H1 (cell line): ENCODE measurements at regions not wholly inside any gene's neighbourhood (a gene's known extent, or its start where the extent isn't known, plus 50 kb on each side); places are given as distances from the start of the nearest gene placed in this dataset.

Source experiments
- CTCF ChIA-PET: fragments of 300-600 bp; sonication (Branson Sonifier 250); formaldehyde crosslinking; loops from one replicate; lab custom pipeline; 2021; ENCODE audit not compliant: partially characterized antibody; lab: Charles Lee
- POLR2A ChIA-PET: fragments of 300-600 bp; sonication (Branson Sonifier 250); formaldehyde crosslinking; loops from one replicate; lab custom pipeline; 2021; ENCODE audit warnings: inconsistent platforms; ENCODE audit not compliant: partially characterized antibody; lab: Charles Lee
- DNase-seq, 2 experiments: peaks; one replicate each; pipeline versions ENCODE4 v3.0.0 to v3.0.0-alpha.2; 2010 to 2022; ENCODE audit warnings: low spot score in 2 of 2, low read depth in 1 of 2, mixed read lengths in 1 of 2
- FAIRE-seq: peaks from 2 replicates; lab custom pipeline; 2011; peaks lifted over from hg19 to GRCh38; lab: Jason Lieb, UNC
- H2AFZ ChIP-seq: 2 replicates; pipeline ENCODE4 v1.8.1; 2012; ENCODE audit warnings: low read length, inconsistent platforms
- H2AK5ac ChIP-seq: 2 replicates; pipeline ENCODE4 v1.6.1; 2013; ENCODE audit warnings: low read depth, low read length
- H2BK120ac ChIP-seq: replicated peaks from 2 replicates; pipeline ENCODE3; 2013; ENCODE audit warnings: low read depth, low read length, inconsistent platforms
- H2BK12ac ChIP-seq: 2 replicates; pipeline ENCODE4 v1.6.1; 2013; ENCODE audit warnings: low read depth, low read length
- H2BK15ac ChIP-seq: 2 replicates; pipeline ENCODE4 v1.6.1; 2013; ENCODE audit warnings: low read length
- H2BK20ac ChIP-seq: 2 replicates; pipeline ENCODE4 v1.6.1; 2013; ENCODE audit warnings: low read length
- H2BK5ac ChIP-seq: 2 replicates; pipeline ENCODE4 v1.6.1; 2013; ENCODE audit warnings: low read depth, low read length
- H3K14ac ChIP-seq: 2 replicates; pipeline ENCODE4 v1.6.1; 2013; ENCODE audit warnings: inconsistent platforms; ENCODE audit not compliant: insufficient read length
- H3K18ac ChIP-seq: 2 replicates; pipeline ENCODE4 v1.6.1; 2013; ENCODE audit warnings: low read length; ENCODE audit errors: extremely low read depth
- H3K23ac ChIP-seq: 2 replicates; pipeline ENCODE4 v1.6.1; 2013; ENCODE audit warnings: inconsistent platforms; ENCODE audit not compliant: insufficient read length
- H3K23me2 ChIP-seq: 2 replicates; pipeline ENCODE4 v1.6.1; 2013; ENCODE audit warnings: low read depth, low read length
- H3K27ac ChIP-seq: 2 replicates; pipeline ENCODE4 v1.6.1; 2011; ENCODE audit warnings: low read depth, low read length, inconsistent platforms
- H3K27me3 ChIP-seq, 4 experiments: replicated peaks in 1 of 4; 1 replicate in 1 of 4; 2 replicates in 3 of 4; pipeline versions ENCODE4 v1.6.1 to v1.8.1; 2011 to 2013; ENCODE audit warnings: low read length in 3 of 4, mild to moderate bottlenecking in 3 of 4, inconsistent platforms in 2 of 4, mixed read lengths in 2 of 4, moderate library complexity in 1 of 4; ENCODE audit not compliant: control insufficient read depth in 3 of 4, insufficient read depth in 3 of 4; ENCODE audit errors: extremely low read depth in 1 of 4
- H3K36me3 ChIP-seq, 4 experiments: 2 replicates each; pipeline versions ENCODE4 v1.6.1 to v1.8.1; 2011 to 2013; ENCODE audit warnings: mild to moderate bottlenecking in 4 of 4, low read length in 3 of 4, moderate library complexity in 2 of 4, control low read depth in 1 of 4, inconsistent platforms in 1 of 4; ENCODE audit not compliant: insufficient read depth in 4 of 4, control insufficient read depth in 2 of 4
- H3K4ac ChIP-seq: replicated peaks from 2 replicates; pipeline ENCODE3; 2013; ENCODE audit warnings: low read length, low read depth, mixed read lengths, inconsistent platforms; ENCODE audit not compliant: insufficient read length
- H3K4me1 ChIP-seq, 4 experiments: replicated peaks in 1 of 4; 1 replicate in 1 of 4; 2 replicates in 3 of 4; pipeline versions ENCODE4 v1.6.1 to v1.8.1; 2011 to 2013; ENCODE audit warnings: low read length in 3 of 4, inconsistent platforms in 2 of 4, mixed read lengths in 1 of 4; ENCODE audit not compliant: insufficient read depth in 4 of 4, control insufficient read depth in 3 of 4
- H3K4me2 ChIP-seq, 2 experiments: 2 replicates each; pipeline versions ENCODE4 v1.6.1 to v1.8.1; 2011 to 2013; ENCODE audit warnings: low read depth in 2 of 2, low read length in 2 of 2, control low read depth in 1 of 2, inconsistent platforms in 1 of 2, mild to moderate bottlenecking in 1 of 2; ENCODE audit not compliant: insufficient read depth in 1 of 2
- H3K4me3 ChIP-seq, 4 experiments: fragments of 200-600, 300-600 bp in 1 of 4; sonication (generic), shearing (Covaris generic), sonication (Bioruptor Twin) in 1 of 4; 2 replicates each; pipeline versions ENCODE4 v1.5.1 to v1.8.1; 2011 to 2016; ENCODE audit warnings: low read length in 4 of 4, low read depth in 3 of 4, control low read depth in 2 of 4, inconsistent platforms in 2 of 4, mild to moderate bottlenecking in 2 of 4, mixed read lengths in 1 of 4, moderate library complexity in 1 of 4; ENCODE audit not compliant: insufficient read depth in 2 of 4; ENCODE audit errors: extremely low read depth in 1 of 4
- H3K56ac ChIP-seq: replicated peaks from 2 replicates; pipeline ENCODE3; 2013; ENCODE audit warnings: low read depth, mild to moderate bottlenecking, mixed read lengths, low read length, inconsistent platforms; ENCODE audit not compliant: insufficient read length
- H3K79me1 ChIP-seq: 2 replicates; pipeline ENCODE4 v1.6.1; 2013; ENCODE audit warnings: low read depth, low read length, control low read depth
- H3K79me2 ChIP-seq, 2 experiments: 2 replicates each; pipeline versions ENCODE4 v1.6.1 to v1.8.1; 2012 to 2013; ENCODE audit warnings: low read length in 2 of 2, mild to moderate bottlenecking in 2 of 2, inconsistent platforms in 1 of 2; ENCODE audit not compliant: insufficient read depth in 2 of 2, control insufficient read depth in 1 of 2
- H3K9ac ChIP-seq, 4 experiments: replicated peaks in 1 of 4; 1 replicate in 1 of 4; 2 replicates in 3 of 4; pipeline versions ENCODE4 v1.6.1 to v1.8.1; 2011 to 2013; ENCODE audit warnings: low read depth in 3 of 4, low read length in 3 of 4, control low read depth in 2 of 4, mild to moderate bottlenecking in 2 of 4, moderate library complexity in 2 of 4, inconsistent platforms in 1 of 4; ENCODE audit errors: extremely low read depth in 1 of 4
- H3K9me3 ChIP-seq, 2 experiments: 2 replicates each; pipeline versions ENCODE4 v1.6.1 to v1.8.1; 2012 to 2013; ENCODE audit warnings: mild to moderate bottlenecking in 2 of 2, moderate library complexity in 2 of 2, control low read depth in 1 of 2, inconsistent platforms in 1 of 2, low read depth in 1 of 2, low read length in 1 of 2, mixed read lengths in 1 of 2; ENCODE audit not compliant: insufficient read depth in 2 of 2
- H4K20me1 ChIP-seq, 2 experiments: replicated peaks in 1 of 2; 2 replicates each; pipeline versions ENCODE3 to v1.8.1; 2011 to 2013; ENCODE audit warnings: inconsistent platforms in 2 of 2, low read length in 2 of 2, mild to moderate bottlenecking in 1 of 2; ENCODE audit not compliant: insufficient read depth in 2 of 2, control insufficient read depth in 1 of 2
- H4K5ac ChIP-seq: 2 replicates; pipeline ENCODE4 v1.6.1; 2013; ENCODE audit warnings: low read length, low read depth, mixed read lengths, inconsistent platforms; ENCODE audit not compliant: insufficient read length
- H4K8ac ChIP-seq: 2 replicates; pipeline ENCODE4 v1.8.0; 2013; ENCODE audit warnings: mild to moderate bottlenecking, moderate library complexity, low read length, inconsistent platforms; ENCODE audit not compliant: insufficient read depth; ENCODE audit errors: extremely low read depth
- H4K91ac ChIP-seq: replicated peaks from 2 replicates; pipeline ENCODE3; 2013; ENCODE audit warnings: low read length, mixed read lengths, inconsistent platforms; ENCODE audit not compliant: insufficient read length
- WGBS, 2 experiments: shearing (Covaris generic) in 1 of 2; methylation state at CpG; one replicate each; pipeline versions ENCODE4 v1.1.6 to v1.1.7; 2013 to 2015; ENCODE audit warnings: low lambda C conversion rate in 2 of 2, mixed read lengths in 2 of 2, inconsistent platforms in 1 of 2, low coverage in 1 of 2, missing lambda C conversion rate in 1 of 2; ENCODE audit not compliant: insufficient replicate concordance in 2 of 2, insufficient coverage in 1 of 2, insufficient read length in 1 of 2; ENCODE audit errors: extremely low coverage in 1 of 2, missing lambda C conversion rate in 1 of 2; 5-methylcytosine and 5-hydroxymethylcytosine counted together
- TF ChIP-seq, protein P1 (sequence below): fragments of 300-600 bp; sonication (generic); IDR thresholded peaks from 2 replicates; pipeline ENCODE4 v1.7.1; 2012; ENCODE audit warnings: low read length, moderate library complexity, mild to moderate bottlenecking, inconsistent platforms; ENCODE audit not compliant: insufficient replicate concordance

DNA sequence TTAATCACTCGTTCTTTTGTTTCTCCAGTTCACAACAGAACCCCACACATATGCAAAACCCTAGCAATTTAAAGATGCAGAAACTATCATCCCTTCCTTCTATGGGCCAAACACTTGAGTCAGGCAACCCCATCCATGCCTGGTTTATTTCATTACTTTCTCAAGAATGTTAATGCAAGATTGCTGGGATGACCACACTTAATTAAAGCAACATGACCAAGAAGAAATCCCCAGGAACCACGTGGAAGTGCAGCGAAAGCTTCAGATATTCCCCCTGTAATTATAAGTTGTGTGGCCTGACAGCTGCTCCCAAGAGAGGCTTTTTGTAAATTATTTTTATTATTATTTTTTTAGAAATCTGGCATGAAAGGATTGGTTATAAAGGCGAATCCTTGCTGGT, 246.2 kb upstream of the ID2 start:
- Histone ChIP-seq H3K23ac (no peak overlapping the region), H4K91ac (no peak overlapping the region), H2BK20ac (no peak overlapping the region), H4K20me1 (no peaks in the 10 kb centered on the region), H4K5ac (no peak overlapping the region), H2BK12ac (no peak overlapping the region), H3K79me2 (no peaks in the 10 kb centered on the region), H3K4me1 (peaks cover 0 to 3% (median 0%) of the 10 kb centered on the region in 4 experiments; a peak in 1 of 7 replicates), H3K27me3 (no peaks in the 10 kb centered on the region), H4K8ac (no peak overlapping the region), H2BK5ac (no peak overlapping the region), H2BK120ac (no peak overlapping the region), H2AFZ (no peak overlapping the region), H3K4ac (no peak overlapping the region), H3K27ac (no peak overlapping the region), H3K14ac (no peak overlapping the region), H3K4me2 (no peak overlapping the region), H2AK5ac (no peak overlapping the region), H3K23me2 (no peaks in the 10 kb centered on the region), H3K56ac (no peak overlapping the region), H3K9me3 (peaks cover 5 to 6% of the 10 kb centered on the region in 2 experiments; a peak in 2 of 4 replicates), H3K4me3 (no peak overlapping the region), H2BK15ac (no peak overlapping the region), H3K36me3 (no peaks in the 10 kb centered on the region; a peak in 1 of 8 replicates), H3K9ac (no peak overlapping the region), H3K79me1 (no peaks in the 10 kb centered on the region), H3K18ac (no peak overlapping the region)
- 90% methylated on average over 4 of the region's 4 CpGs; no CpG with 5 or more reads in 1 of the 2 experiments for WGBS, 2 experiments
- DNase-seq: no peak
- POLR2A ChIA-PET: no interaction called here
- FAIRE-seq: no peak
- CTCF ChIA-PET: no interaction called here
- TF ChIP-seq, protein P1, sequence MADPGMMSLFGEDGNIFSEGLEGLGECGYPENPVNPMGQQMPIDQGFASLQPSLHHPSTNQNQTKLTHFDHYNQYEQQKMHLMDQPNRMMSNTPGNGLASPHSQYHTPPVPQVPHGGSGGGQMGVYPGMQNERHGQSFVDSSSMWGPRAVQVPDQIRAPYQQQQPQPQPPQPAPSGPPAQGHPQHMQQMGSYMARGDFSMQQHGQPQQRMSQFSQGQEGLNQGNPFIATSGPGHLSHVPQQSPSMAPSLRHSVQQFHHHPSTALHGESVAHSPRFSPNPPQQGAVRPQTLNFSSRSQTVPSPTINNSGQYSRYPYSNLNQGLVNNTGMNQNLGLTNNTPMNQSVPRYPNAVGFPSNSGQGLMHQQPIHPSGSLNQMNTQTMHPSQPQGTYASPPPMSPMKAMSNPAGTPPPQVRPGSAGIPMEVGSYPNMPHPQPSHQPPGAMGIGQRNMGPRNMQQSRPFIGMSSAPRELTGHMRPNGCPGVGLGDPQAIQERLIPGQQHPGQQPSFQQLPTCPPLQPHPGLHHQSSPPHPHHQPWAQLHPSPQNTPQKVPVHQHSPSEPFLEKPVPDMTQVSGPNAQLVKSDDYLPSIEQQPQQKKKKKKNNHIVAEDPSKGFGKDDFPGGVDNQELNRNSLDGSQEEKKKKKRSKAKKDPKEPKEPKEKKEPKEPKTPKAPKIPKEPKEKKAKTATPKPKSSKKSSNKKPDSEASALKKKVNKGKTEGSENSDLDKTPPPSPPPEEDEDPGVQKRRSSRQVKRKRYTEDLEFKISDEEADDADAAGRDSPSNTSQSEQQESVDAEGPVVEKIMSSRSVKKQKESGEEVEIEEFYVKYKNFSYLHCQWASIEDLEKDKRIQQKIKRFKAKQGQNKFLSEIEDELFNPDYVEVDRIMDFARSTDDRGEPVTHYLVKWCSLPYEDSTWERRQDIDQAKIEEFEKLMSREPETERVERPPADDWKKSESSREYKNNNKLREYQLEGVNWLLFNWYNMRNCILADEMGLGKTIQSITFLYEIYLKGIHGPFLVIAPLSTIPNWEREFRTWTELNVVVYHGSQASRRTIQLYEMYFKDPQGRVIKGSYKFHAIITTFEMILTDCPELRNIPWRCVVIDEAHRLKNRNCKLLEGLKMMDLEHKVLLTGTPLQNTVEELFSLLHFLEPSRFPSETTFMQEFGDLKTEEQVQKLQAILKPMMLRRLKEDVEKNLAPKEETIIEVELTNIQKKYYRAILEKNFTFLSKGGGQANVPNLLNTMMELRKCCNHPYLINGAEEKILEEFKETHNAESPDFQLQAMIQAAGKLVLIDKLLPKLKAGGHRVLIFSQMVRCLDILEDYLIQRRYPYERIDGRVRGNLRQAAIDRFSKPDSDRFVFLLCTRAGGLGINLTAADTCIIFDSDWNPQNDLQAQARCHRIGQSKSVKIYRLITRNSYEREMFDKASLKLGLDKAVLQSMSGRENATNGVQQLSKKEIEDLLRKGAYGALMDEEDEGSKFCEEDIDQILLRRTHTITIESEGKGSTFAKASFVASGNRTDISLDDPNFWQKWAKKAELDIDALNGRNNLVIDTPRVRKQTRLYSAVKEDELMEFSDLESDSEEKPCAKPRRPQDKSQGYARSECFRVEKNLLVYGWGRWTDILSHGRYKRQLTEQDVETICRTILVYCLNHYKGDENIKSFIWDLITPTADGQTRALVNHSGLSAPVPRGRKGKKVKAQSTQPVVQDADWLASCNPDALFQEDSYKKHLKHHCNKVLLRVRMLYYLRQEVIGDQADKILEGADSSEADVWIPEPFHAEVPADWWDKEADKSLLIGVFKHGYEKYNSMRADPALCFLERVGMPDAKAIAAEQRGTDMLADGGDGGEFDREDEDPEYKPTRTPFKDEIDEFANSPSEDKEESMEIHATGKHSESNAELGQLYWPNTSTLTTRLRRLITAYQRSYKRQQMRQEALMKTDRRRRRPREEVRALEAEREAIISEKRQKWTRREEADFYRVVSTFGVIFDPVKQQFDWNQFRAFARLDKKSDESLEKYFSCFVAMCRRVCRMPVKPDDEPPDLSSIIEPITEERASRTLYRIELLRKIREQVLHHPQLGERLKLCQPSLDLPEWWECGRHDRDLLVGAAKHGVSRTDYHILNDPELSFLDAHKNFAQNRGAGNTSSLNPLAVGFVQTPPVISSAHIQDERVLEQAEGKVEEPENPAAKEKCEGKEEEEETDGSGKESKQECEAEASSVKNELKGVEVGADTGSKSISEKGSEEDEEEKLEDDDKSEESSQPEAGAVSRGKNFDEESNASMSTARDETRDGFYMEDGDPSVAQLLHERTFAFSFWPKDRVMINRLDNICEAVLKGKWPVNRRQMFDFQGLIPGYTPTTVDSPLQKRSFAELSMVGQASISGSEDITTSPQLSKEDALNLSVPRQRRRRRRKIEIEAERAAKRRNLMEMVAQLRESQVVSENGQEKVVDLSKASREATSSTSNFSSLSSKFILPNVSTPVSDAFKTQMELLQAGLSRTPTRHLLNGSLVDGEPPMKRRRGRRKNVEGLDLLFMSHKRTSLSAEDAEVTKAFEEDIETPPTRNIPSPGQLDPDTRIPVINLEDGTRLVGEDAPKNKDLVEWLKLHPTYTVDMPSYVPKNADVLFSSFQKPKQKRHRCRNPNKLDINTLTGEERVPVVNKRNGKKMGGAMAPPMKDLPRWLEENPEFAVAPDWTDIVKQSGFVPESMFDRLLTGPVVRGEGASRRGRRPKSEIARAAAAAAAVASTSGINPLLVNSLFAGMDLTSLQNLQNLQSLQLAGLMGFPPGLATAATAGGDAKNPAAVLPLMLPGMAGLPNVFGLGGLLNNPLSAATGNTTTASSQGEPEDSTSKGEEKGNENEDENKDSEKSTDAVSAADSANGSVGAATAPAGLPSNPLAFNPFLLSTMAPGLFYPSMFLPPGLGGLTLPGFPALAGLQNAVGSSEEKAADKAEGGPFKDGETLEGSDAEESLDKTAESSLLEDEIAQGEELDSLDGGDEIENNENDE: no peak
